DMS53 treated with DMSO at 0.1 percent for 48 hours (cell line): ENCODE measurements at regions not wholly inside any gene's neighbourhood (a gene's known extent, or its start where the extent isn't known, plus 50 kb on each side); places are given as distances from the start of the nearest gene placed in this dataset.
"Not testable (repeated sequence)": the region's sequence is repeated elsewhere in the genome, so short reads cannot be mapped to it uniquely, and the experiment has no call there.

ENCODE experiments used
- DNase-seq: peaks from one replicate; lab custom pipeline; 2025; ENCODE audit not compliant: unreplicated experiment; lab: John Stamatoyannopoulos, UW

GRCh38 chrX:63186137-63186536 lies 165.0 kb downstream of the SPIN4 start:
- DNase-seq, result no peak

DNA sequence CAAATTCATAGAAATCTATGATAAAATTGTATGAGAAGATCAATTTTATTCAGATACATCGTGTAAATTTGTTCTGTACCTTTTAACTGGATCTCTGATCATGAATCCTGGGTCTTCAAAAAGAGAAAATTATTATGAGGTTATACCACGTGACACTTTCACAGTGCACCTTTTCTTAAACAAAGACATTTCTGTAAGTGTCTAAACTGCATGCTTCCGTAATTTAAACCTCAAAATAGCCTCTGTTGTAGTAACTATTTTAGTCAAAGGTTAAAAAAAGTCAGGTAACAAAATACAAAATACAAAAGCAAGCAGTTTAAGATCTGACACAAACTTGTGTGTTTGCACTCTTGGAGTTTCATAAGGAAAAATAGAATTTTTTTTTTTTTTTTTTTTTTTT lies 171.3 kb downstream of the SPIN4 start:
- not testable (repeated sequence) for DNase-seq

DNA sequence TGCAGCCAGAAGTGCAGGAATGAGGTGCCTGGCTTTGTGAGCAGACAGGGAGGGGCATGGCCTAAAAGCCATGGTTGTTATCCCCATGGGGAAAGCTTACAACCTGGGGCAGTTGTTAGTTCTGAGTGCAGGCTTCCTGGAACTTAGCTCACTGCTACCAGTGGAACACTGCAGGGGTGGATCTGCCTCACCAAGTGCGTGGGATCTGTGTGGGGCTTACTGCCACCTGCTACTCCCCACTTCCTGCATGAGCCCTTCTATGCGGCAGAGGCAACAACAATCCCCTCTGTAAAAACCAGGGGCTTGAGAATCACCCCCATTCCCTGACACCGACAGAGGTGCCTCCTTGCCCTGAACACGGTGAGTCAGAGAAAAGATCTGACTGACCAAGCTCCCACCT lies 174.6 kb downstream of the SPIN4 start:
- DNase-seq, result not testable (repeated sequence)

DNA sequence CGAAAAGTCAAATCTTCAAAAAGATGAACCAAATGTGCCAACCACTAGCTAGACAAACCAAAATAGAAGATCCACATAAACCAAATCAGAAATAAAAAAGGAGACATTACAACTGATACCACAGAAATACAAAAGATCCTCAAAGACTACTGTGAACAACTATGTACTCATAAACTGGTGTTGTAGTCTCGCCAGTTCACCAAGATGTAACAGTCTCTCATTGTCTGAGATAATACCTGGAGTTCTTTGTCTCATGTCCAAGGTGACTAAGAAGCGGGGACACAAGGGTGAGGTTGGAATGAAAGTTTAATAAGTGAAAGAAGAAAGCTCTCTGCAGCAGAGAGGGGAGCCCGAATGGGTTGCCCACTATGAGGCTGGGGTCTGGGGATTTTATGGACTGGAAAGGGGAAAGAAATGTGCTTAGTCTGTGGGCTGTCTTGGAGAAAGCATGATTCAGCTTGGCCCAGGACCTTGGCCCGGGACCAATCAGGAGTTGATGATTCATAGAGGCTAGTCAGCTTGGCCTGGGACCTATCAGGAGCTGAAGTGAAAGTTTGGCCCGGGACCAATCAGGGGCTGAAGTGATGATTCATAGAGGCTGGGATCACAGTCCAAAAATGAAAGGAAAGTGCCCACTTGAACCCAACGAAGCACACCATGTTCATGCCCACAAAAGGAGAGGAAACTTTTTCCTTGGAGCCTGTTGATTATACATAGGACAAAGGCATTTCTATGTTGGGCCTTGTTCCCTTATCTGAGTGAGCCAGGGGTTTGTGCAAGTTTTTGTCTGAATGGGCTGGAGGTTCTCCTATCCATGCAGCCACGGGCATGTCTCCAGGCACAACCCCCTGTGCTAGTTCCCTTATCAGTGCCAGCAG lies 177.1 kb downstream of the SPIN4 start:
- not testable (repeated sequence) for DNase-seq

DNA sequence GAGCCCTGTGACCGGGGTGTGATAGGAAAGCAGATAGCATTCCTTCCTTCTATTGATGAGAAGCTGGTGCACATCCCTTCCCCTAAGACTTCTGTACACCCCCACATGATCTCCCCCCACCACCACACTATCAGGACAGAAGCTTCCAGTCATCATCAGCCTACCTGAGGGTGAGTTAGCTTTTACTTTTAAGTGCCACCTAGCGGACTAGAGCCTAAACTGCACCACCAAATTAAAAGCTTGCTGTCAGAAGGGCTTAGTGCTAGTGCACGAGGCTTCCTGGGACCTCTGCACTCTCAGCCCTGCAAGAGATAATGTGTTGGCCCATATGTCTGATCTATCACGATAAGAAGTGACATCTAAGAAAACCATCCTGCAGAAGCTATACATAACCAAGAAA lies 181.7 kb downstream of the SPIN4 start:
- DNase-seq, result not testable (repeated sequence)

GRCh38 chrX:63168949-63169348 lies 182.2 kb downstream of the SPIN4 start:
- not testable (repeated sequence) for DNase-seq

DNA sequence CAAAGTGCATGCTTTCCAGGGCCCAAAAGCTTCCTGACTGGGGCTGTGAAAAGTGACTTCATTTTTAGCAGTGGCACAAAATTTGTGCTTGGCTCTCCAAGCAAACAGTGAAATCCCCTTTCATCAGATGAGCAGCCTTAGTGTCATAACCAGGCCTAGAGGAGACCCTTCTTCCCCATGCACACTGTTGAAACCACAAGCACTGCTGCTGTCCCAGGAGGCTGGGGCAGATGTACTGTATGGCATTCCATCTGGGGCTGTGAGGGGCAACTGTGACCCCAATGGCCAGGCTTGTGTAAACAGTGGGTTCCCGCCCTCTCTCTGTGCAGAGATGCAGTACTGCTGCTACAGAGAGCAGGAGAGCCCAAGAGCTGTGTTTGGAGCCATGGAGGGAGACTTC lies 184.1 kb downstream of the SPIN4 start:
- DNase-seq, result not testable (repeated sequence)

DNA sequence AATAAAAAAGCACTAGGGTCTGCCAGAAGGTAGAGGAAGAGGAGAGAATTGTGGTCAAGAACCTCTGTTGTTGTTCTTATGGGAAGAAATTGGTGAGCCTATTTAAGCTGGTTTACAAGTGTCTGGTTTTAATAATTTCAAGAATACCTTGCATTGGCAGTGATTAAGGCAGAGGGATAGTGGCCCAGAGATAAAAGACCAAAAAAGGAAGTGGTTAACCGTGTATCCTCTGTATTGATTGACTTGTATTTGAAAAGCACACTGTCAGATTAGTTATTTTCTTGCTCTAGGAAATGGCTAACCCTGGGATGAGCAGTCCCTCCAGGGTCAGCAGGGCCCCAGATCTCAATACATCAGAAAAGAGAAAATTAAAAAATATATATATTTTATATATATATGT lies 190.1 kb downstream of the SPIN4 start:
- not testable (repeated sequence) for DNase-seq

DNA sequence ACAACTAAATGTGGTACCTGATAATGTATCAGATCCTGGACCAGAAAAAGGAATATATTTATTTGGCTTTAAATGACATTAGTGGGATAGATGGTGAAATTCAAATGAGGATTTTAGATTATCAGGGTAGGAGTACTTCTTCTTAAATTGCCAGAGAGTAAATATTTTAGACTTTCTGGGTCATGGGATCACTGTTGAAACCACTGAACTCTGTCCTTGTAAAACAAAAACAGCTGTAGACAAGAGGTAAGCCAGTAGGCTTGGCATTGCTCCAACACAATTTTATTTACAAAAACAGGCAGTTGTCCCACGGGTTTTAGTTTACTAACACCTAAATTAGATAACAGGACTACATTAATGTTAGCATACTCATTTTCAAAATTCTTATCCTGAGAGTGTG lies 190.8 kb downstream of the SPIN4 start:
- DNase-seq, result not testable (repeated sequence)

GRCh38 chrX:63145526-63145925 lies 205.6 kb downstream of the SPIN4 start:
- DNase-seq, result not testable (repeated sequence)

GRCh38 chrX:63142588-63142987 lies 208.5 kb downstream of the SPIN4 start:
- DNase-seq, result not testable (repeated sequence)

DNA sequence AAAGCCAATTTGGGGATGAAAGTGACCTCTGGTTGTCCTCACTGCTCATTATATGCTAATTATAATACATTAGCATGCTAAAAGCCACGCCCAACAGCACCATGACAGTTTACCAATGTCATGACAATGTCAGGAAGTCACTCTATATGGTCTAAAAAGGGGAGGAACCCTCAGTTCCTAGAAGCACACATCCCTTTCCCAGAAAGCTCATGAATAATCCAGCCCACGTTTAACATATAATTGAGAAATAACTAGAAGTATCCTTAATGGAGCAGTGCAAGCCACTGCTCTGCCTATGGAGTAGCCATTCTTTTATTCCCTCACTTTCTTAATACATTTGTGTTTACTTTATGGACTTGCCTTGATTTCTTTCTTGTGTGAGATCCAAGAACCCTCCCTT lies 215.3 kb downstream of the SPIN4 start:
- not testable (repeated sequence) for DNase-seq

- peak; percentile 34 for DNase-seq
These were observed 222.6 kb downstream of the SPIN4 start for GRCh38 chrX:63128509-63128908.

DNA sequence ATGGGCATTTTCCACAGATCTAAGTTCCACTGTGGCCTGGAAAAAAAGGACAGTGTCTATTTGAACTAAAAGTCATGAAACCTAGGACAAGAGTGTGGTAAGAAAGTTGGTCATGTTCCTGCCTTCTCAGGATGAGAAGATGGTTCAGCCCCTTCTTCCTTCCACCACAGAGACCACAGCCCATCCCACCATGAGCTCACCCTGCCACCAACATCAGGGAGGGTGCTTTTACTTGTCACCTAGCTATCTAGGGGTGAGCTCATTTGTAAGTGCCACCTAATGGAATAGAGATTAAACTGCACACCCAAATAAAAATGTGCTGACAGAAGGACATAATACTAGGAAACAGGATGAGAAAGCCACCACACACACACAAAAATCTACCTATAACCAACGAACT lies 235.9 kb downstream of the SPIN4 start:
- no peak for DNase-seq

DNA sequence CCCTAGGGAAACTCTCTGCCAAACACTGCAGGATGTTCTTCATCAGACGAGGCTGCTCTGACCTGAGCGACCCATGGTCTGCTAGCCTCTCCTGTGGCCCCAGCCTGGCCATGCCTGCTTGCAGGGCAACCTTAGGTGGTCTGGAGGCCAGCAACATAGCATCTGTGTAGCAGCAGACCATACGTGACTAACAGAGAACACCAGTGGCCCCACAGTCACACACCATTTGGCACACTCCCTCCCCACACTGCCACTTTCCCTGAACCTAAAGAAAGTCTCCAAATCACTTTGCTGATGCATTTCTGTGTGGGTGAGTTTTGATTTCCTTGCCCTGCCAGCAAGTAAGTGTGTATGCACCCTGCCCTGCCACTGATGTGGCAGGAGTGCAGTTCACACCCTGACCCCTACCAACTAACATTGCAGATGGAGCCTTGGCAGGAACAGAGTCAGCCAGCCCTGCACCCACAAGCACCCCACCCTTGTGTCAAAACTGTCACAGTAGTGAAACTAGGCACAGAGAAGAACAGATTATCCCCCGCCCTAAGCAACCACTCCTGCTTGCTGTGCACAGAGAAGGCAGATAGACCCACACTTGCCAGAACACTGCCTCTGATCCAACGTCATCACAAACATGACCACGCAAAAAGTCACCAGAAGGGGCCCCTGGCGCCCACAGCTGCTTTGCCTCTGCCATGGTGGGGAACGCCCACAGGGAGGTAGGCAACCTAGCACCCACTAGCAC lies 249.1 kb downstream of the SPIN4 start:
- DNase-seq, result no peak

GRCh38 chrX:63058204-63058603 lies 292.9 kb downstream of the SPIN4 start:
- DNase-seq, result no peak

DNA sequence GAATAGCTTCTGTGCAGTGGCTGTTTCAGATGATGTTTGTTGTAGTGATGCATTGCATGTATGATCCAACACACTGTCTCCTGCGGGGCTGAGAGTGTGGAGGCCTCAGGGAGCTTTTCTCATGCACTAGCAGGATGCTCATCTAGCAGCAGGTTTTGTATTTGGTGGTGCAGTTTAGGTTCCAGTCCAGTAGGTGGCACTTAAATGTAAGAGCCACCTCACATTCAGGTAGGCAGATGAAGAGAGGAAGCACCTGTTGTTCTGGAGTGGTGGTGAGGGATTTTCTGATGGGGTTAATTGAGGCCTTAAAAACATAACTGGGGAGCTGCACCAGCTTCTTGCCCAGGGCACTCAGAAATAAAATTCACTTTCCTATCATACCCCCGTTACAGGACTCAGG lies 300.9 kb downstream of the SPIN4 start:
- DNase-seq, result peak; percentile 2

GRCh38 chrX:63032811-63033210 lies 318.3 kb downstream of the SPIN4 start:
- DNase-seq, result no peak

DNA sequence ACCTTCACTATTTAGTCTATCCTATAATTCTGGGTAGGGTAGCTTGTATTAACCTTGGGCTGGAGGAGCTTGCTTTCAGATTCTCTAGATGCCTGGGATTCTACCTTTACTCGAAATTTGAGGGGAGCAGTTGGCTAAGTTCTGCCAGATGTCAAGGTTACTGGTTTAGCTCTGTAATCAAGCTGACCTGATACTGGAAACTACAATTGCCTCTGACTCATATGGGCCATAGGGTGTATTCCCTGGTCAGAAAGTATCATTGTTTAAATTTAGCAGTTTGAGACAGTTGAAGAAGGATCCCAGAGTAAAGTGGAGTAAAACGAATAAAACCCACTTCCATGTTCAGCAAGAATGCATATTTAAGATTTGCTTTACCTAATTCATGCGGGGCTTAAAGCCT lies 337.6 kb downstream of the SPIN4 start:
- no peak for DNase-seq

- DNase-seq, result peak; percentile 19
These were observed 338.6 kb downstream of the SPIN4 start for GRCh38 chrX:63012574-63012973.

DNA sequence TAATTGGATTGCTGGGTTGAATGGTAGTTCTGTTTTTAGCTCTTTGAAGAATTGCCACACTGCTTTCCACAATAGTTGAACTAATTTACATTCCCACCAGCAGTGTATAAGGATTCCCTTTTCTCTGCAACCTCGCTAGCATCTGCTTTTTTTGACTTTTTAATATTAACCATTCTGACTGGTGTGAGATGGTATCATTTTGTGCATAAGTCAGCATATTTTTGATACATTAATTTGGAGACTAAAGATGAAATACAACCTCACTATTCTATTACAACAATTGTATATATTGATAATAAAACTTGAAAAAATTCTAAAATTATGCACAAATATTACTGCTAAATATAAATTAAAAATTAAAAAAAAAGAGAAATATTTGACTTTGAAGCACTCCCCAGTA lies 350.9 kb downstream of the SPIN4 start:
- DNase-seq, result not testable (repeated sequence)
